ENCODE measurements at regions not wholly inside any gene's neighbourhood (a gene's known extent, or its start where the extent isn't known, plus 50 kb on each side); places are given as distances from the start of the nearest gene placed in this dataset.

- Mint-ChIP-seq H3K27me3 (no peaks in the 10 kb centered on the region), H3K4me3 (no peak overlapping the region), H3K27ac (no peak overlapping the region), H3K4me1 (no peaks in the 10 kb centered on the region), H3K9me3 (peaks cover 13 to 17% of the 10 kb centered on the region in 2 donors)
- ATAC-seq (no peak), DNase-seq (no peak)
Measured at GRCh38 chr7:81648716-81649115, 121.1 kb downstream of the HGF start.

GRCh38 chr7:81645435-81645834, 124.4 kb downstream of the HGF start:
- H3K27me3 Mint-ChIP-seq, result no peaks in the 10 kb centered on the region
- ATAC-seq, result no peak
- DNase-seq, result no peak
- H3K9me3 Mint-ChIP-seq, result peaks cover 0 to 5% of the 10 kb centered on the region in 2 donors
- no peak overlapping the region for H3K27ac Mint-ChIP-seq
- no peaks in the 10 kb centered on the region for H3K4me1 Mint-ChIP-seq
- no peak overlapping the region for H3K4me3 Mint-ChIP-seq

DNA sequence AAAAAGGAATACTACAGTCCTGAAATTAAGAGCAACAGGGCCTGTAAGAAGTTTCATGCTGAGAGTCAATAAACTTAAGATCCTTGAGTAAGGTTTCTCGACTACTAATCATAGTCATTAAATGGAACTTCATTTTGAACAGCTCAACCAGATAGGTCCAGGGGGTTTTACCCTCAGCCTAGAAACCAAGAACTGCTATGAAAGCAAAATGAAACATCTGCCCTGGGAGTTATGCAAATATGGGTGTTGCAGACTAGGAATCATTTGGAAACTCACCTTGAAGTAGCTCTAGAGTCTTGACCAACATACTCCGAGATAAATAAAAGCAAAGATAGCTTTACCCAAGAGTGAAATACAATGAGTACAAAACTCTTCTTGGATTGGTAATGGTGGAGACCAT, 128.0 kb downstream of the HGF start:
- Mint-ChIP-seq H3K4me1 (no peaks in the 10 kb centered on the region), H3K27ac (no peak overlapping the region), H3K4me3 (no peak overlapping the region), H3K9me3 (peaks cover 0 to 10% of the 10 kb centered on the region in 2 donors), H3K27me3 (no peaks in the 10 kb centered on the region)
- ATAC-seq, result no peak
- no peak for DNase-seq

DNA sequence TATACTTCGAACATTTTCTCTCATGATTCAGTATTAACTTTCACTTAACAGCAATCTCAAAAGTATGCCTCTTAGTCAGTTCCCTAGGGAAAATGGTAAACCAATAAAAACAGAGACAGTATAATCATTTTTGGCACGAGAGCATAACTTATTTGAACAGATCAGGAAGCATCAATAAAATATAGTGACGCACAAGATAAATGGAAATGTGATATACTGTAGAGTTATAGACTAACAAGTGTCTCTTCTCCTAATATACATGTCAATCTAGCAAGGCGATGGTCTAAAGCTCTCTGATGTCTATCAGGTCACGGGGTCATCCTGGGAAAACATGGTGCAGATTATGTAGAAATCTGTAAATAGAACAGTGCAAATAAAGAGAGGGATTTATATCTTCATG, 131.6 kb downstream of the HGF start:
- ATAC-seq (no peak), DNase-seq (no peak)
- no peak overlapping the region for H3K4me3 Mint-ChIP-seq
- no peak overlapping the region for H3K27ac Mint-ChIP-seq
- H3K27me3 Mint-ChIP-seq, result no peaks in the 10 kb centered on the region
- peaks cover 0 to 5% of the 10 kb centered on the region in 2 donors for H3K9me3 Mint-ChIP-seq
- H3K4me1 Mint-ChIP-seq, result no peaks in the 10 kb centered on the region

DNA sequence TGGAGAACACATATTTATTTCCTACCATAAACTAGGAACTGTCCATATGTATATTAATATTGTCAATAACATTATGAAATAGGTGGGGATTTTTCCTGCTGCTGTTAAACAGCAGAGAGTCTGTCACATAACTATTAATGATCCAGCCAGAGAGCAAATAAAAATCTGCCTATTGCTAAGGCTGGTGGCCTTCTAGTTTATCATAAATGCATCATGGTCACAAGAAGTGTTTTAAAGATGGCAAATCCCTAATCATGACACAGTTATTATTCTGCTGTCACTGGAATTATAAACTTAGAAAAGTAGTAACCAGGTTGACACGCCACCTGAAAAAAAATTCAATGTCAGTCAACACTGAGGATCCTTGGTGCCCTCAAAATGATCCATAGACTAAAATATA, 132.3 kb downstream of the HGF start:
- no peak overlapping the region for H3K27ac Mint-ChIP-seq
- H3K27me3 Mint-ChIP-seq, result no peaks in the 10 kb centered on the region
- peaks cover 0 to 5% of the 10 kb centered on the region in 2 donors for H3K9me3 Mint-ChIP-seq
- no peak for DNase-seq
- no peak for ATAC-seq
- no peaks in the 10 kb centered on the region for H3K4me1 Mint-ChIP-seq
- H3K4me3 Mint-ChIP-seq, result no peak overlapping the region

DNA sequence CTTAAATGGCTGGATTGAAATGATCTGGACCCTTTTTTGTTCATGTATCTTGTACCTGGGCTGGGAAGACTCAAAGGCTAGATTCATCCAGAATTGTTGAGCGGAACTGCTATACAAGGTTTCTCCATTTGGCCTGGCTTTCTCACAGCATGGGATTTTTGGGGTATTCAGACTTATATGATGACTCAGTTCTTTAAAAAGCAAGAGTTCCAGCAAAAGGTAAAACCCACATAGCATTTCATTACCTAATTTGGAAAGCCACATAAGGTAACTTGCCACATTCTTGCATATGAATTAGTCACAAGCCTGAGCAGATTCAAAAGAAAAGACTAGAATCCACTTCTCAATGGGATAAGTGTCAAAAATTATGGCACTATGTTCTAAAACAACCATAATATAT, 137.4 kb downstream of the HGF start:
- Mint-ChIP-seq H3K27ac (no peak overlapping the region), H3K4me3 (no peak overlapping the region), H3K4me1 (no peaks in the 10 kb centered on the region), H3K9me3 (no peaks in the 10 kb centered on the region), H3K27me3 (no peaks in the 10 kb centered on the region)
- ATAC-seq (no peak), DNase-seq (no peak)

GRCh38 chr7:81630600-81630999, 139.2 kb downstream of the HGF start:
- no peaks in the 10 kb centered on the region for H3K9me3 Mint-ChIP-seq
- ATAC-seq (no peak), DNase-seq (no peak)
- H3K27ac Mint-ChIP-seq, result no peak overlapping the region
- H3K4me1 Mint-ChIP-seq, result no peaks in the 10 kb centered on the region
- no peaks in the 10 kb centered on the region for H3K27me3 Mint-ChIP-seq
- no peak overlapping the region for H3K4me3 Mint-ChIP-seq

DNA sequence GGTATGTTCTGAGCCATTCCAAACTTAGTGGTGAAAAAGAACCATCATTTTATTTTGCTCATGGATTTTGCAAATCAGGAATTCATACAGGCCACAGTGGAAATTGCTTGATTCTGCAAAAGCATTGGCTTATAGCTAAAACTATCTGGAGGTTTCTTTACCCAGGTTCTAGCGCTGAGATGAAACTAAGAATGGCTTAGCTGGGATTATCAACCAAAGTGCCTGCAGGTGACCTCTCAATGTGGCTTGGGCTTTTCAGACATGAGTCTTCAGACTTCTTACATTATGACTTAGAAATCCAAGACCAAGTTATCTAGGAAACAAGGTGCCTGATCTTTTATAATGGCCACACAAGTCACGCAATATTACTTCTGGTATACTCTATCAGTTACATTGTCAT, 140.1 kb downstream of the HGF start:
- no peaks in the 10 kb centered on the region for H3K9me3 Mint-ChIP-seq

DNA sequence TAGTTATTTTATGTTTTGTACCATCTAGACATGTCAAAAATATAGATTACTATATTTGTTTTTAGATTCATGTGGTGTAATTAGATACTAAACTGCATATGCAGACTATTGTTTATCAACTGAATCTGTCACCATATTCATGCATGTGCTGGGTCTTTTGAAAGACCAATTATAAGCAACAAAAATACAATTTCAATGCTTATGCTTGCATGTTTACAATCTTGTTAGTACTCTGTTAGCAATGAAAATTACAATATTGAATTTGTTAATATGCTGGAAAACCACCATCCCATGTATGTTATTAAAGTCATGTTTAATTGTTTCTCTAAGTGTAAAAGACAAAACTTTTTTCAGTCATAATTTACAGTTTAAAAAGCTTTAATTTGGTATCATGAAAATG, 140.9 kb downstream of the HGF start:
- H3K27ac Mint-ChIP-seq, result no peak overlapping the region
- DNase-seq, result no peak
- peaks cover 0 to 1% of the 10 kb centered on the region in 2 donors for H3K9me3 Mint-ChIP-seq
- no peak overlapping the region for H3K4me3 Mint-ChIP-seq
- no peaks in the 10 kb centered on the region for H3K27me3 Mint-ChIP-seq
- H3K4me1 Mint-ChIP-seq, result no peaks in the 10 kb centered on the region
- no peak for ATAC-seq

More for the DNA sequence above, 140.1 kb downstream of the HGF start:
- ATAC-seq, result no peak
- no peaks in the 10 kb centered on the region for H3K4me1 Mint-ChIP-seq
- DNase-seq, result no peak
- no peak overlapping the region for H3K27ac Mint-ChIP-seq
- H3K4me3 Mint-ChIP-seq, result no peak overlapping the region
- no peaks in the 10 kb centered on the region for H3K27me3 Mint-ChIP-seq

GRCh38 chr7:81627536-81628287, 142.1 kb downstream of the HGF start:
- Mint-ChIP-seq H3K4me3 (no peak overlapping the region), H3K27me3 (no peaks in the 10 kb centered on the region), H3K4me1 (no peaks in the 10 kb centered on the region), H3K27ac (no peak overlapping the region), H3K9me3 (peaks cover 0 to 10% of the 10 kb centered on the region in 2 donors)
- DNase-seq, result no peak
- no peak for ATAC-seq

GRCh38 chr7:81626008-81626407, 143.8 kb downstream of the HGF start:
- DNase-seq (no peak), ATAC-seq (no peak)
- no peaks in the 10 kb centered on the region for H3K4me1 Mint-ChIP-seq
- no peak overlapping the region for H3K27ac Mint-ChIP-seq
- no peaks in the 10 kb centered on the region for H3K27me3 Mint-ChIP-seq
- no peak overlapping the region for H3K4me3 Mint-ChIP-seq
- peaks cover 0 to 10% of the 10 kb centered on the region in 2 donors for H3K9me3 Mint-ChIP-seq

DNA sequence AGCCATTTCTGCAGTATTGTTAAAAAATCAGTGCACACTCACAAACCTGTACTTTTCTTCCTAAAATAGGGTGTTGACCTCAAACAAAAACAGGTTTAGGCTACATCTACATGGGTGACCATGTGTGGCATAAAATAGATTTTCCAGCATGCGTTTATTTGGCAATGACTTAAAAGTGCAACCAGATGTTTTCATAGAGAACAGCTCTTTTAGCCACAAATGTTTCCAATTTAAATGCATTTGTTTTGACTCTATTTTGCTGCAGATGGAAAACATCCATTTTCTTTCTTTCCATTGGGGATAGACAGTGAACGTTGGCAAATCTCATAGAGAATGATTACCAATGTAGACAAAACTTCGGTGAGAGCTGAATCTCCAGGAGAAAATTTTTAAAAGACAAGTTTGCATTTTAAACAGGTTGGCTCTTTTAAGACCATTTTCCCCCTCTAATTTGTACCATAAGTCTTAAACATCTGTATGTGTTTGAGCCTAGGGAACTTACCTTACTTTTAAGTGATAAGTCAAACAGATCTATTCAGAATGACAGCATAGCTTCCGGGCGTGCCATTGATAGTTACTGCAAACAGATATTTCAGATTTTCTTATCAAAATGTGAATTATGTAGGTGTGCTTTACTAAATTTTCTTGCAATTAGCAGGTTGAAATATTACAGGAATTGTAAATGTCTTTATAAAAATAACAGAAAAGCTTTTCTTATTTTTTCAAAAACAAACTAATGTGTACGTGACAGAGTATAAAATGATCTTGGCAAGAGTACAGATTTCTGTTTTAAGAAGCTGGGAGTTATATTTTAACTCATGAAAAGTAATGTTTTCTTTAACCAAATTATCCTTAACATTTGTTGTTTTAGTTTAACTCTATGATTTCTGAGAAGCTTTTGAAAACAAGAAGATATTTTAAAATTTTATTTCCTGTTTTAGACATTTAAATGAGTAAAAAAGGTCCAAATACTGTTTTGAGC, 144.9 kb downstream of the HGF start:
- H3K4me1 Mint-ChIP-seq, result no peaks in the 10 kb centered on the region
- no peak overlapping the region for H3K4me3 Mint-ChIP-seq
- no peaks in the 10 kb centered on the region for H3K27me3 Mint-ChIP-seq
- no peak overlapping the region for H3K27ac Mint-ChIP-seq
- H3K9me3 Mint-ChIP-seq, result peaks cover 0 to 10% of the 10 kb centered on the region in 2 donors
- no peak for ATAC-seq
- DNase-seq, result no peak

DNA sequence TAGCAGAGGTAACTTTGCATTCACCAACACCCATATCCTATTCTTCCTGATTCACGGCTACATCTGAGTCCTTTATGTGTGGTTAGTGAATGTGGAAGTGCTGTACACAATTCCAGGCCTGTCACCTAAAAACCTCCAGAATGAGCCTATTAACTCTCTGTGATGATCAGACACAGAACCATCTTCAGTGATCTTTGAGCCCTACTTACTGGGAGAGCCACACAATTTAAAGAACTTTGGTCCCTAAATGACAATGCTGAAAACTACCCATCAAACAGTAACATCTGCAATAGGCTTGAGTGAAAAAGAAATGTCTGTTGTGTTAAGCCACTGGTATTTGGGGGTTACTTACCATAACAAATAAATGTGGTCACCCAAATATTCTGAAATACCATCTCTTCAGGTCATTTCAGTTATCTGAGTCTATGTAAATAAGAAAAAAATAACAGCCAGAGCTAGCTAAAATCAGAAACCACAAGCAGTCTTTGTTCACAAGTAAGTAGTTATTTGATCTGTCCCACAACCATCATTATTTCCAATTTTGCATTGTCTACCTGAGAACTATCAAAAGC, 145.7 kb downstream of the HGF start:
- DNase-seq (no peak), ATAC-seq (no peak)
- H3K27ac Mint-ChIP-seq, result peak overlapping the region in 1 of 2 donors; percentile 21
- no peaks in the 10 kb centered on the region for H3K4me1 Mint-ChIP-seq
- H3K4me3 Mint-ChIP-seq, result no peak overlapping the region
- no peaks in the 10 kb centered on the region for H3K27me3 Mint-ChIP-seq
- peaks cover 0 to 10% of the 10 kb centered on the region in 2 donors for H3K9me3 Mint-ChIP-seq

GRCh38 chr7:81623251-81623855, 146.5 kb downstream of the HGF start:
- no peaks in the 10 kb centered on the region for H3K4me1 Mint-ChIP-seq
- ATAC-seq, result no peak
- H3K27ac Mint-ChIP-seq, result peak overlapping the region in 1 of 2 donors; percentile 51
- H3K4me3 Mint-ChIP-seq, result no peak overlapping the region
- H3K27me3 Mint-ChIP-seq, result no peaks in the 10 kb centered on the region
- no peak for DNase-seq
- H3K9me3 Mint-ChIP-seq, result peaks cover 0 to 10% of the 10 kb centered on the region in 2 donors

GRCh38 chr7:81621893-81622292, 148.0 kb downstream of the HGF start:
- Mint-ChIP-seq H3K27me3 (no peaks in the 10 kb centered on the region), H3K4me1 (no peaks in the 10 kb centered on the region), H3K9me3 (peaks cover 0 to 10% of the 10 kb centered on the region in 2 donors), H3K27ac (no peak overlapping the region), H3K4me3 (no peak overlapping the region)
- DNase-seq (no peak), ATAC-seq (no peak)
